ENCODE measurements at regions not wholly inside any gene's neighbourhood (a gene's known extent, or its start where the extent isn't known, plus 50 kb on each side); places are given as distances from the start of the nearest gene placed in this dataset.

DNA sequence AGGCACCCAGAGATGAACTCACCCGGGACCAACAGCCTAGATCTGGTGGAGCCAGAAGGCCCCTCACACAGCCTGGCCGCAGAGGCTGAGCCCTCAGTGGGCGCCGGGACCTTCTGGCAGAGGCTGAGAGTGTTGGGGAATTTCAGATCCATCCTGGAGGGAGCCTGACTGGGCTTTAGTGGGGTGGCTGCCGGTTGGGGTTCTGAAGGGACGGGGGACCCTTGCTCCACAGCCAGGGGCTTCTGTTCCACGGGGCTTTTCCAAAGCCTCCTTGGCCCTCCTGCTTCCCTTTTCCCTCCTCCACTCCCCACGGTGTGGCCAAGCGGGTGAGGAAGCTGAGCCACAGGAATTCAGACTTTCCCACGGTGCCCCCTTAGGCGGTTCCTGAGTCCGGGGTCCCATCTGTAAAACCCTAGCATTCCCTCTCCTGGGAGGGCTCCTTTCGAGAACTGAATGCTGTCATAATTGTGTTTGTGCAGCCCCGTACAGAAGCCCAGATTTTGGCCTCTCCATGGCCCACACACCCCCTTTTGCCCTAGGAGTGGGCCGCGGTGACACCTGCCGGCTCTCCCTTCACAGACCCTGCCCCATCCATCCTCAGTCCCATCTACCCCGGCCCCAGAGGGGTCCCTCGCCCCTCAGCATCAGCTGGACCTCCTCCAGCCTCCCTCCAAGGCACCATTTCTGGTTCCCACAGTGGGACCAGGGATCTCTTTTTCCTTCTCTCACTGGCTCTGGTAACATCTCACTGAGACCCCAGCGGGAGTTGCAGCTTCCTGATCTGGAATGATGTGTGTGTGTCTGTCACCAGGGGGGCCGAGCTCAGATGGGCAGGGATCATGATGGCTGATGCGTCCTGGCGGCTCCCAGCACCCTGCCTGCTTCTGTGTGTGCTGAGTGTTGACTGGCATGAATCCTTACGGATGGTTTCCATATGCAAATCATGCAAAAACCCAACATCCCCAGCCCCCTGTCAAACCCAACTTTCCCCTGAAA is 1048.4 kb downstream of the TBC1D22A start:
- no peak for TF ChIP-seq ZFX (IDR thresholded peaks at IDR 0.05; ENCODE audit: borderline replicate concordance)
- no peak for TF ChIP-seq CTCF (IDR thresholded peaks at IDR 0.05)
- no peak overlapping the region for H3K27ac ChIP-seq

DNA sequence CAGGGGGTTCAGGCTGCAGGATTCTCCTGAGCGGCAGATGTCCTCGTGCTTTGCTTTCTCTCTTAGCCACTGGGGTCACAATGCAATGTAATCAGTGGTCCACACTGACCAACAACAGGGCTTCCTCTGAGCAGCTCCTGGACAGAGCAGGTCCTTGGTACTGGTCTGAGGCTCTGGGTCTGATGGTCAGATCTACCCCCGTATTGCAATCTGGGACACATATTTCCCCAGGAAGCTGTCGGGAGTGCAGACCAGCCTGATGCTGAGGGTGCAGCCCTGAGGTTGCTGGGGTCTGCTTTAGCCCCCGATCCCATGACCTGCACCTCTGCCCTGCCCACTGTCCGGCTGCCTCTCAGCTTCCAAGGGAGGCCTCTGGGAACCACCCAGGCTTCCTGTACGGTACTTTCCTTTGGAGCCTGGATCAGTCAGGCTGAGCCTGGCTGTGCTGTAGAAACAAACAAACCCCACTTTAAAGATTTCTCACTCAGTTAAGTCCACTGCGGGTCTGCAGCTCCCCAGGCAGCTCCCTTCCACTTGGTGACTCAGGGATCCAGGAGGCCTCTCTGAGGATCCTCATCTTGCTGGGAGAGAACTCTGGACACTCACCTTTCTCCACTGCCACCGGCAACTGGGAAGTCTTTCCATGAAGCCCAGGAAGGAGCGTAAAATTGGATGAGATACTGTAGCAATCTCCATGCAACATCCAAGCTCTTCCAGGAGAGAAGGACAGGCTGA is 1046.6 kb downstream of the TBC1D22A start:
- H3K27ac ChIP-seq, result no peak overlapping the region
- TF ChIP-seq CTCF (IDR thresholded peaks at IDR 0.05), result no peak
- TF ChIP-seq ZFX (IDR thresholded peaks at IDR 0.05; ENCODE audit: borderline replicate concordance), result no peak

DNA sequence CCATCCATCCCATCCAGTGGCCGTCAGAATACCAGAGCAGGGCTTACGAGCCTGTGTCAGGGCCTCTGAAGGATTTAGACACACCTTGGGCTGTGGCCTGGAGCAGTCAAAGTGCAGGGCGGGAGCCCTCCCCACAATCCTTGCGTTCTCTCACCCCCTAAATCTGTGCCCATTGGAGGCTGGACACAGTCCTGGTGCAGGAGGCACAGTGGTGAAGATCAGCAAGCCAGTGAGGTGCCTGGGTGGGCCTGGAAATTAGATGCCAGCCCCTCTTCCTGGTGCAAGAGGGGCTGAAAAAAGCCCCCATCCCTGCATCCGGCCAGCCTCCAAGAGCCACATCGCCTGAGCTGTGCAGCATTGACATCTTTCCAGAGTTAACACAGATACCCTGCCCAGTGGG is 1045.8 kb downstream of the TBC1D22A start:
- TF ChIP-seq CTCF (IDR thresholded peaks at IDR 0.05) (no peak), ZFX (IDR thresholded peaks at IDR 0.05; ENCODE audit: borderline replicate concordance) (no peak)
- H3K27ac ChIP-seq, result no peak overlapping the region

DNA sequence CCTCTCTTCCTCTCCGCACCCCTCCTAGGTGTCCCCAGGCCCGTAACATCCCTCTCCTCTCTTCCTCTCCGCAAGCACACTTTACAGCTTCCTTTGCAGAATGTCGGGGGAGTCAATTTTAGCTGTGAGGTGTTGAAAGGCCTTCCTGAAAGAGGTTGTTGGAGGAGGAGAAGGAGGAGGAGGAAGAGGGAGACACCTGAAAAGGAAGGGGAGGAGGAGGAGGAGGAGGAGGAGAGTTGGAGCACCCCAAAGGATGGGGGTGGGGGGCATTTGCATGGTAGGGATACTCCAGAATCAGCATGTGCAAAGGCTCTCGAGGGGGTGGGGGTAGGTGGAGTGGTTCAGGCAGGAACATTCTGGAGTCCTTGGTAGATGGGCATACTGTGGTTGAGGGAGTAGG is 1045.1 kb downstream of the TBC1D22A start:
- H3K27ac ChIP-seq, result no peak overlapping the region
- TF ChIP-seq ZFX (IDR thresholded peaks at IDR 0.05; ENCODE audit: borderline replicate concordance) (no peak), CTCF (IDR thresholded peaks at IDR 0.05) (no peak)

GRCh38 chr22:47806894-47807293 is 1044.4 kb downstream of the TBC1D22A start:
- TF ChIP-seq CTCF (IDR thresholded peaks at IDR 0.05), result no peak
- no peak for TF ChIP-seq ZFX (IDR thresholded peaks at IDR 0.05; ENCODE audit: borderline replicate concordance)
- H3K27ac ChIP-seq, result no peak overlapping the region

DNA sequence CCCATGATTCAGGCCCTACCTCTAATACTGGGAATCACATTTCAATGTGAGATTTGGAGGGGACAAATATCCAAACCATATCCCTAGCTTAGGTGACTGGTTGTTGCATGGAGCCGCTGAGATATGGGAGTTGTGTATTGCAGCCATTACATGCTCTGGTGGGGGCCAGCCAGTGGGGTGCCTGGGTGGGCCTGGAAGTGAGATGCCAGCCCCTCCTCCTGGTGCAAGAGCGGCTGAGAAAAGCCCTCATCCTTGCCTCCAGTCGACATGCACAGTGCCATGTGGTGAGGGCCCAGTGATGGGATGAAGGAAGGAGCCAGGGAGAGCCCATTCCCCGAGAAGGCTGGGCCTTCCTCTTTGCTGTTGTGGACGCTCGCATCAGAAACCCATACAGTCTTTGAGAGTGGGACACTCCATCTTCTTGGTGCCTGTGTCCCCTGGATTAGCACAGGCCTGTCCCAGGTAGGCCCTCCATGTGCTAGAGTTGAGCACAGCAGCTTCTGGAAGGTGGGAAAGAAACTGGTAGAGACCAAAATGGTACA is 1043.0 kb downstream of the TBC1D22A start:
- no peak overlapping the region for H3K27ac ChIP-seq
- TF ChIP-seq ZFX (IDR thresholded peaks at IDR 0.05; ENCODE audit: borderline replicate concordance), result no peak
- no peak for TF ChIP-seq CTCF (IDR thresholded peaks at IDR 0.05)
